ENCODE measurements at regions not wholly inside any gene's neighbourhood (a gene's known extent, or its start where the extent isn't known, plus 50 kb on each side); places are given as distances from the start of the nearest gene placed in this dataset.
"Not testable (repeated sequence)": the region's sequence is repeated elsewhere in the genome, so short reads cannot be mapped to it uniquely, and the experiment has no call there.

DNA sequence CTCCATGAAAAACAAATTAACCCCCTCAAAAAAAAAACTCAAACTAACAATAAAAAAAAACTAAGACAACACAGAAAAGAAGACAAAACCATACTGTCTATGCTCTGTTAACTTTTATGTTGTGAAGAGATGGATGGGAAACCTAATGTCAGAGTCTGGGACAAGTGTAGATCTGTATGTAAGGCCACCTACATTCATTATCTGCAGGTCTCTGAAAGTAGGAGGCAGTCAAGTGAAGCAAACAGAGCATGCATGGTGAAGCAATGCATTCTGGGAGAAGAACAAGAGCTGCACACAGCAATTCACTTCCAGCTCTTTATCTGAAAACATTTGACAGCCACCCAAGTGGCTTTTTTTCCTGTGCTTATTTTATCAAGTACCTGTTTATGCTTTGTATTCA lies 452.0 kb downstream of the EPHA7 start:
- DNase-seq (ENCODE audit: low spot score): no peak
- TF ChIP-seq CTCF (IDR thresholded peaks at IDR 0.05): no peak
- no peak for ATAC-seq (ENCODE audit: low FRiP score)

- no peak for ATAC-seq (ENCODE audit: low FRiP score)
- no peak for TF ChIP-seq CTCF (IDR thresholded peaks at IDR 0.05)
- no peak for DNase-seq (ENCODE audit: low spot score)
Observed at GRCh38 chr6:92962846-92963245, 456.5 kb downstream of the EPHA7 start.

GRCh38 chr6:92952111-92952510 lies 467.2 kb downstream of the EPHA7 start:
- not testable (repeated sequence) for DNase-seq (ENCODE audit: low spot score); ATAC-seq (ENCODE audit: low FRiP score)

GRCh38 chr6:92945799-92946198 lies 473.6 kb downstream of the EPHA7 start:
- no peak for ATAC-seq (ENCODE audit: low FRiP score)
- no peak for DNase-seq (ENCODE audit: low spot score)
- no peak for TF ChIP-seq CTCF (IDR thresholded peaks at IDR 0.05)

GRCh38 chr6:92944132-92944531 lies 475.2 kb downstream of the EPHA7 start:
- ATAC-seq (ENCODE audit: low FRiP score) (no peak), DNase-seq (ENCODE audit: low spot score) (no peak)
- no peak for TF ChIP-seq CTCF (IDR thresholded peaks at IDR 0.05)

- TF ChIP-seq CTCF (IDR thresholded peaks at IDR 0.05): no peak
- no peak for ATAC-seq (ENCODE audit: low FRiP score)
- DNase-seq (ENCODE audit: low spot score): no peak
Observed at GRCh38 chr6:92942549-92942948, 476.8 kb downstream of the EPHA7 start.

DNA sequence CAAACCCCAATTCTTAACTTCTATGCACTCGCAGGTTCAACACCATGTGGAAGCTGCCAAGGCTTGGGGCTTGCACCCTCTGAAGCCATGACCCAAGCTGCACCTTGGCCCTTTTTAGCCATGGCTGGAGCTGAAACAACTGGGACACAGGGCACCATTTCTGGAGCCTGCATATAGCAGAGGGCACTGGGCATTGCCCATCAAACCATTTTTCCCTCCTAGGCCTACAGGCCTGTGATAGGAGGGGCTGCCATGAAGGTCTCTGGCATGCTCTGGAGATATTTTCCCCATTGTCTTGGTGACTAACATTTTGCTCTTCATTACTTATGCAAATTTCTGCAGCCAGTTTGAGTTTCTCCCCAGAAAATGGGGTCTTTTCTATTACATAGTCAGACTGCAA lies 484.7 kb downstream of the EPHA7 start:
- ATAC-seq (ENCODE audit: low FRiP score): no peak
- TF ChIP-seq CTCF (IDR thresholded peaks at IDR 0.05): no peak
- no peak for DNase-seq (ENCODE audit: low spot score)

- DNase-seq (ENCODE audit: low spot score) (no peak), ATAC-seq (ENCODE audit: low FRiP score) (no peak)
- TF ChIP-seq CTCF (IDR thresholded peaks at IDR 0.05): no peak
Observed at GRCh38 chr6:92930171-92930570, 489.2 kb downstream of the EPHA7 start.
